ENCODE measurements at regions not wholly inside any gene's neighbourhood (a gene's known extent, or its start where the extent isn't known, plus 50 kb on each side); places are given as distances from the start of the nearest gene placed in this dataset.

DNA sequence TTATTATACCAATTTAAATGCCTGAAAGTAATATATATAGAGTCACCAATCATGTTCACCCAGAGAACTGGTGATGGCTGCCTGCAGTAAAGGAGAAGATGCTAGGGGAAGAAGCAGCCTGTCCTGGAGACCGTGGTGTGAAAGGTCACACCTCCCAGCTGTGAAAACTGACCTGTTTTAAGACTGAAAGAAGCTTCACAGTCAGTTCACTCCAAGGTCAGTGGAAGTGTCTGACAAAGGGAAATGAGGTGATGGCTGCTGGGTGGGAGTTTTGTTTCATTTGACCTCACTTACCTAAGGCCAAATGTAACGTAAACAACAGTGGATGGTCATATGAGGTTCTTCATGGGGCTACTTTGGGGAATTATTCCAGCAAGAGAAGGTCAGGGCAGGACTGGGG lies 352.1 kb upstream of the GATB start:
- no peak for DNase-seq (ENCODE audit: low read depth in 2 of 2)

DNA sequence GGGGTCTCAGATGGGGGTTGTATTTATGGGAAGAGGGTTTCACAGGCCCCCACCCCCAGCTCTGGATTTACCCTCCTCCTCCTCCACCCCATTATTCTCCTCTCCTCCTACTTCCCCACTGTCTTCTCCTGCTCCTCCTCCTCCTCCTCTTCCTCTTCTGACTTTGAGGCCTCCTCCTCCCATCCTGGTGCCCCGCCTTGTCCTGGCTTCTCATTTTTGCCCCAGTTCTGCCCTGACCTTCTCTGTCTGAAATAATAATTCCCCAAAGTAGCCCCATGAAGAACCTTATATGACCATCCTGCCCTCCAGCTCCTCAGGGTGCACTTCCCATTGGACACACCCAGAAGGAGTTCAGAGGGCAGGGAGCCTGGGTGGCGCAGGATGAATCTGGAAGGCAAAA lies 351.4 kb upstream of the GATB start:
- no peak for DNase-seq (ENCODE audit: low read depth in 2 of 2)

- no peak for DNase-seq (ENCODE audit: low read depth in 2 of 2)
Observed at GRCh38 chr4:152110780-152111179, 350.0 kb upstream of the GATB start.

- no peak for DNase-seq (ENCODE audit: low read depth in 2 of 2)
Observed at GRCh38 chr4:152109531-152110509, 349.0 kb upstream of the GATB start.

DNA sequence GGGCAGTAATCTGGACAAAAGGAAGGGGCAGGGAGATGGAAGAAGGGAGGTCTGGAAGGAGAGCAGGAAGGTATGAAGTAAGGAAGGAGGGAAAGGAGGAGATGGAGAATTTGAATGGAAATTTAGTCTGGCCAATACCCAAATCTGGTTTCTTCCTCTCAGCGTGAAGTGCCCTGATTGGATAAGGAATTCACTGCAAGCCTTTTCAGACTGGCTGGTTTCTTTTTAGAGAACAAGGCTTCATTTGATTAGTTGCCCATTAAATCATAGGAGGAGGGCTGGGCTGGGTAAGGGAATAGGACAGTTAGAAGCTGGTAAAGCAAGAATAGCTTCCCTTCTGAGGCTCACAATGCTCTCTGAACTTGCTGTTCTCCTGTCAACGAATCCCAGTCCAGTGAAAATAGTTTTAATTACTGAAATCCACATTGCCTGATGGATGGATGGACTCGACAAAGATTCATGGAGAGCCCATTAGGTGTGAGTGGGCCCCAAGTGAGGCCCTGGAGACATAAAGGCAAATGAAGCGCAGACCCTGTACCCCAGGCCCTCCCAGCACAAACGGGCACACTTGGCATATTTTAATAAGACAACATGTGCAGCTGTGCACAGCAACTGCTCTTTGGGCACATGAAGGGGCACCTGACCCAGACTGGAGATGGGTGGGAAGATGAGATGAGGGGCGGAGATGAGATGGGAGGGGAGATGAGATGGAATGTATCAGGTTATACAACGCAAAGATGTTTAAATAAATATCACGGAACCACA lies 347.1 kb upstream of the GATB start:
- no peak for DNase-seq (ENCODE audit: low read depth in 2 of 2)

GRCh38 chr4:152106781-152107321 lies 346.0 kb upstream of the GATB start:
- DNase-seq (ENCODE audit: low read depth in 2 of 2), result no peak

DNA sequence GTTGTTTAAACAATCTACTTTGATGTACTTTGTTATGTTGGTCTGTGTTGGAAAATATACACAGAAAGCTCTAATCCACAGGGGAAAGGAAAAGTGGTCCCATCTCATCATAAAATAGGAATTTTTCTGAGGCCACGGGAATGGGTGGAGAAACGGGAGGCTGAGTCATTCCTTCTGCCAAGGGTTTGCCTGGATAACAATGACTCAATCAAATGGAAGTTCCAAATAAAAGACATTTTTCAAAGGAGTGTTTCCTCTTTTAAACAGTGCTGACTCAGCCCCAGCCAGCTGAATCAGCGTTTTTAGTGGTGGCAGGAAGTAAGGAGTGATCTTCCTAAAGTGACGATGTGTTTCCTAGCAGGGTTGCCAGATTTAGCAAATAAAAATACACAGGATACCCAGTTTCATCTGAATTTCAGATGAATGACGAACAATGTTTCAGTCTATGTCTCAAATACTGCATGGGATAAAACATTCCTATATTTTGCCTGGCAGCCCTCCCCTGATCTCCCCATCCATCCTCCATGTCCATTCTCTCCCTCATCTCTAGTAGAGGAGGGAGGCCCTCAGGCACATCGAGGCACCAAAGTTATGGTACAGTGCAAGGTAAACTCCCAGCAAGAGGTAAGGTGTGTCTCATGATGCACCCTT lies 345.4 kb upstream of the GATB start:
- DNase-seq (ENCODE audit: low read depth in 2 of 2), result peak; percentile 89

DNA sequence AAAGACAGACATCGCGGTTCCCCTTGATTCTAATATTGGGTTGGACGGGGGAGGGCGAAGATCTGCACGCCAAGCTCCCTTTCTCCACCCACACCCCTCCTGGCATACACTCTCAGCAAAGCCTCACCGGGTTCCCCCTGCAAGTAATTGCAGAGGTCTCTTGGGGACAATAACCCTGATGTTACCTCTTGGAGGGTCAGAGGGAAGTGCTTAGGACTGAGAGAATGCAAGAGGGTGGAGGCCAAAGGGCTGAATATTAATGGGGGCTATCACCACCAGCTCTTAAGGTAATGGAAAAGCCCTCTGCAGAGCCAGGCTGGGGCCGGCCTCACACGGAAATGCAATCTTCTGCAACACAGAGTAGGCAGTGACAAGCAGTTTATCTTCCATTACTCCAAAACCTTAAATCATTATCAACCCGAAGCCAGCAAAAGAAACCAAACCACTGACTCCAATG lies 344.1 kb upstream of the GATB start:
- DNase-seq (ENCODE audit: low read depth in 2 of 2), result no peak

GRCh38 chr4:152104356-152104755 lies 343.5 kb upstream of the GATB start:
- no peak for DNase-seq (ENCODE audit: low read depth in 2 of 2)

GRCh38 chr4:152103181-152103901 lies 342.5 kb upstream of the GATB start:
- no peak for DNase-seq (ENCODE audit: low read depth in 2 of 2)

GRCh38 chr4:152102436-152103000 lies 341.7 kb upstream of the GATB start:
- DNase-seq (ENCODE audit: low read depth in 2 of 2), result no peak

DNA sequence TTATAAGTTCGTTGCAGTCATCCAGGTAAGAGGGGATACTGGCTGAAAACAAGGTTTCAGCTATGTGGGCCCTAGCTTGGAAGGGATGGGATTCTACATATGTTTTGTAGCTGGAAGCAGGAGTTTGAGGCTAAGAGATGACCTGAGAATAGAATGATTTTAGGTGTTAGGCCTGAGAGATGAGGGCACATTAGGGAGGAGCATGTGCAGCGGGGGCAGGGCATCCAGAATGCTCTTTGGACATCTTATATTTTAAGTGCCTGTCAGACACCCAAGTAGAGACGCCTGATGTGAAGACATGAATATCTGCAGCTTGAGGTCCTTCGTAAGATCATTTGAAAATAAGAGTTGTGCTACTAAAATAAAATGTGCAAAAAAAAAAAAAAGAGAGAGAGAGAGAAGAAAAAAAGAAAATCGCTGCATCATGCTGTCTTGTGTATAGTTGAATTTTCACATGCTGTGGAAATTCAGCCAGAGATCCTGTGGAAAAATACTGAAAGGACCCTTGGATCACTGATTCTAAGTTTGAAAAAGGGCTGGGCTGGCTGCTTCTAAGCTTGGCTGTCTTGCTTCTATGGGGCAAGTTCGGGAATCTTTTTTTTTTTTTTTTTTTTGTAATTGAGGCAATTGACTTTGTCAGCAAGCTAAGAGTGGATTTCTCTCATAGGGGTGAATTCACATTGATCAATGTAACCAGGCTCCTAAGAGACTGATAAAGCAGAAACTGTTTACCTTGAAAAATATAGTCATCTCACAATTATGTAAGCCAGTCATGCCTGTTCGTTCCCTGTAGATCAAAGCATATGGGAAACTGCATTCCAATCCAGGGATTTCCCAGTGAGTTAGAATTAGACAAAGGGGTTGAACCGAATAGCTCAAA lies 341.0 kb upstream of the GATB start:
- DNase-seq (ENCODE audit: low read depth in 2 of 2), result peak; percentile 28 to 32

DNA sequence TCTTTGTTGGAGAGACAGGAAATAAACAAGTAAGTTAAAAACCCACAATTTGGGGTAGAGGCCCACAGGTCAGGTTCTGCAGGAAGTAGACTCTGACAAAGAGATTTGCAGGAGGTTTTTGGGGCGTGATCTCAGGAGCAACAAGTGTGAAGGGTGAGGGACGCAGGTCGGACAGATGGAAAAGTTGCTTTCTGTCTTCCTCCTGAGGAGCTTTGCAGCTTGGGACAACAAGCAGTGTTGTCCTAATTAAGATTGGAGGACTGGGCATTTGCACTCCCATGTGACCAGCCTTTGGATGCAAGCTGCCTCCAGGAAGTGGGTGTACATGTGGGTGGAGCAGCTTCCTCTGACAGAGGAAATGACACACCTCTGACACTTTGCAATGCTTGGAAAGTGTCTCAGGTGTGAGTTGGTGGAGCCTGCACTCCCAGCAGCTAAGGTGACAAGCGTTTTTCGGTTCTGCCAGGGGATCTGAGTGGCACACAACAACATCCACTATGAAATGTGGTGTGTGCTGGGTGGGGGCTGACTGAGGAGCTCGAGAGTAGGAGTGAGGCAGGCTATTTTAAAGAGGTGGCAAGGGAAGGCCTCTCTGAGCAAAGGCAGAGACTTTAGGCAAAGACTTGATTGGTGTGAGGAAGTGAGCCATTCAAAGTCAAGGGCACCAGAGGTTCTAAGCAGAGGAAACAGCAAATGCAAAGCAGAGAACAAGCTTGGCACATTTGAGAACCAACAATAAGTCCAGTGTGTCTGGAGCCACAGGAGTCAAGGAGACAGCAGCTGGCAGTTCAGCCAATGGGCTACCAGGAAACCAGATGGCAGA lies 339.8 kb upstream of the GATB start:
- no peak for DNase-seq (ENCODE audit: low read depth in 2 of 2)

GRCh38 chr4:152099981-152100378 lies 339.2 kb upstream of the GATB start:
- no peak for DNase-seq (ENCODE audit: low read depth in 2 of 2)

GRCh38 chr4:152099555-152099954 lies 338.7 kb upstream of the GATB start:
- DNase-seq (ENCODE audit: low read depth in 2 of 2), result no peak

GRCh38 chr4:152099061-152099425 lies 338.2 kb upstream of the GATB start:
- DNase-seq (ENCODE audit: low read depth in 2 of 2), result no peak

GRCh38 chr4:152098365-152099060 lies 337.7 kb upstream of the GATB start:
- no peak for DNase-seq (ENCODE audit: low read depth in 2 of 2)

- no peak for DNase-seq (ENCODE audit: low read depth in 2 of 2)
Observed at GRCh38 chr4:152097371-152097770, 336.6 kb upstream of the GATB start.

DNA sequence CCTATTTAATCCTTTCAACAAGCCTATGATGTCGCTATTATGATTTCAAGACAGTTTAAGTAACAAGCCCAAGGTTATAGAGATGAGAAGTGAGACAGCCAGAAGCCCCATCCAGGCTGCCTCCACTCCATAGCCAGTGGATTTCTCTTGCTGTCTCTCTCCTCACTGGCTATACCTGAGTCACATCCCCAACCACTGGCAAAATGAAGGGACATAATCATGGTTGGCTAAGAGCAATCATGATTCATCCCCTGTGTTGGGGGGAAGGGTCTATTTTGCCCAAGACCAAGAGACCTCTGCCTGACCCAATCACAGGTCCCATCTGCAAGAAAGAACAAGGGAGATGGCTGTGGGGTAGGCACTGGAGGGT lies 334.9 kb upstream of the GATB start:
- no peak for DNase-seq (ENCODE audit: low read depth in 2 of 2)
